ENCODE measurements at regions not wholly inside any gene's neighbourhood (a gene's known extent, or its start where the extent isn't known, plus 50 kb on each side); places are given as distances from the start of the nearest gene placed in this dataset.
"Not testable (repeated sequence)": the region's sequence is repeated elsewhere in the genome, so short reads cannot be mapped to it uniquely, and the experiment has no call there.

DNA sequence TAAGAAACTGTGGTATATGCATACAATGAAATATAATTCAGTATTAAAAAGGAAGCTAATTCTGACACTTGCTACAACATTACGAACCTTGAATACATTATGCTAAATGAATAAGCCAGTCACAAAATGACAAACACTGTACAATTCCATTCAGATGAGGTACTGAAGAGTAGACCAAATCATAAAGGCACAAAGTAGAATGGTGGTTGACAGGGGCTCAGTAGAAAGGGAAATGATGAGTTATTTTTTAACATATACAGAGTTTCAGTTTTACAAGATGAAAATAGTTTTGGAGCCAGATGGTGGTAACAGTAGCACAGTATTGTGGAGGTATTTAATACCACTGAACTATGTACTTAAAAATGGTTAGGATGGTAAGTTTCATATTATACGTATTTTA, 254.6 kb upstream of the RBMS3 start:
- H3K4me3 ChIP-seq (ENCODE audit: low read depth, low read length), result no peak overlapping the region
- TF ChIP-seq, protein P1, sequence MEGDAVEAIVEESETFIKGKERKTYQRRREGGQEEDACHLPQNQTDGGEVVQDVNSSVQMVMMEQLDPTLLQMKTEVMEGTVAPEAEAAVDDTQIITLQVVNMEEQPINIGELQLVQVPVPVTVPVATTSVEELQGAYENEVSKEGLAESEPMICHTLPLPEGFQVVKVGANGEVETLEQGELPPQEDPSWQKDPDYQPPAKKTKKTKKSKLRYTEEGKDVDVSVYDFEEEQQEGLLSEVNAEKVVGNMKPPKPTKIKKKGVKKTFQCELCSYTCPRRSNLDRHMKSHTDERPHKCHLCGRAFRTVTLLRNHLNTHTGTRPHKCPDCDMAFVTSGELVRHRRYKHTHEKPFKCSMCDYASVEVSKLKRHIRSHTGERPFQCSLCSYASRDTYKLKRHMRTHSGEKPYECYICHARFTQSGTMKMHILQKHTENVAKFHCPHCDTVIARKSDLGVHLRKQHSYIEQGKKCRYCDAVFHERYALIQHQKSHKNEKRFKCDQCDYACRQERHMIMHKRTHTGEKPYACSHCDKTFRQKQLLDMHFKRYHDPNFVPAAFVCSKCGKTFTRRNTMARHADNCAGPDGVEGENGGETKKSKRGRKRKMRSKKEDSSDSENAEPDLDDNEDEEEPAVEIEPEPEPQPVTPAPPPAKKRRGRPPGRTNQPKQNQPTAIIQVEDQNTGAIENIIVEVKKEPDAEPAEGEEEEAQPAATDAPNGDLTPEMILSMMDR (IDR thresholded peaks at IDR 0.05; ENCODE audit: low read depth, low read length, missing control alignments), result no peak
- no peak for DNase-seq (ENCODE audit: low read depth)
- in situ Hi-C loops (cut with HindIII; ENCODE audit: low sequenced_read_pairs), result no loop called here

DNA sequence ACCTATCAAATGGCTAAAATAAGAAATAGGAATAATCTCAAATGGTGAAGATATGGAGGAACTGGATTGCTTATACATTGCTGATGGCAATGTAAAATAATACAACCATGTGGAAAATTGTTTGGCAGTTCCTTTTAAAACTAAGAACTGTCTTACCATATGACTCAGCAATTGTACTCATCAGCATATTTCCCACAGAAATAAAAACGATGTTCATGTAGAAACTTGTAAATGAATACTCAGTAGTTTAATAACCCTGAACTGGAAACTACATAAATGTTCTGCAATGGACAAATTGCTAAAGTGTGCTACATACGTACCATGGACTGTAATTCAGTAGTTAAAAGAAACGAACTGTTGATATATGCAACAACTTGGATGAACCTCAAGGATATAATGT, 253.9 kb upstream of the RBMS3 start:
- no peak for DNase-seq (ENCODE audit: low read depth)
- TF ChIP-seq, protein P1 (IDR thresholded peaks at IDR 0.05; ENCODE audit: low read depth, low read length, missing control alignments), result no peak
- in situ Hi-C loops (cut with HindIII; ENCODE audit: low sequenced_read_pairs), result no loop called here
- no peak overlapping the region for H3K4me3 ChIP-seq (ENCODE audit: low read depth, low read length)

DNA sequence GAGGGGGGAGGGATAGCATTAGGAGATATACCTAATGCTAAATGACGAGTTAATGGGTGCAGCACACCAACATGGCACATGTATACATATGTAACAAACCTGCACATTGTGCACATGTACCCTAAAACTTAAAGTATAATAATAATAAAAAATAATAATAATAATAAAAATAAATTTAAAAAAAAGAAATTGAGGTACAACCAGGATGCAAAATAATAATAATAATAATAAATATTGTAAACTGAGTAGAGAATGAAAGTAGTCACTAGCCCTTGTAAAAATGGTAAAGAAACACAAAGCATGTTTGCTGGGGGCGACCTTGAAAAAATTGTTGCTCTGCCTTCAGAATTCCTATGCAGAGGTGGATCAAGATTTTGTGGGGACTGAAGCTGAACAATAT, 249.7 kb upstream of the RBMS3 start:
- H3K4me3 ChIP-seq (ENCODE audit: low read depth, low read length); DNase-seq (ENCODE audit: low read depth); in situ Hi-C loops (cut with HindIII; ENCODE audit: low sequenced_read_pairs): not testable (repeated sequence)

DNA sequence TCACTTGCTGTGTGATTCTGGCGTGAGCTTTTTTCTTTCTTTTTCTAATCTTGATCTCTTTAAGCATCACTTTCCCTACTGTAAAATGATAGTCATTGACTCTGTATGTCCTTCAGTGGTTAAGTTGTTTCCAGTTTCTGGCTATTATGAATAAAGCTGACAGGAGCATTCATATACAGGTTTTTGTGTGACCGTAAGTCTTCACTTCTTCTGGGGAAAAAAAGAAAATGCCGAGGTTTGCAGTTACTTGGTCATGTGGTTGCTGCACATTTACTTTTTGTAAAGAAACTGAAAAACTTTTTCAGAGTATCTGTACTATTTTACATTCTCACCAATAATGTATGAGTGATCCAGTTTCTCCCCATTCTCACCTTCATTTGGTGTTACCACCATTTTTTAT, 247.4 kb upstream of the RBMS3 start:
- in situ Hi-C loops (cut with HindIII; ENCODE audit: low sequenced_read_pairs), result no loop called here
- no peak for DNase-seq (ENCODE audit: low read depth)
- H3K4me3 ChIP-seq (ENCODE audit: low read depth, low read length), result no peak overlapping the region
- TF ChIP-seq, protein P1 (IDR thresholded peaks at IDR 0.05; ENCODE audit: low read depth, low read length, missing control alignments), result no peak

DNA sequence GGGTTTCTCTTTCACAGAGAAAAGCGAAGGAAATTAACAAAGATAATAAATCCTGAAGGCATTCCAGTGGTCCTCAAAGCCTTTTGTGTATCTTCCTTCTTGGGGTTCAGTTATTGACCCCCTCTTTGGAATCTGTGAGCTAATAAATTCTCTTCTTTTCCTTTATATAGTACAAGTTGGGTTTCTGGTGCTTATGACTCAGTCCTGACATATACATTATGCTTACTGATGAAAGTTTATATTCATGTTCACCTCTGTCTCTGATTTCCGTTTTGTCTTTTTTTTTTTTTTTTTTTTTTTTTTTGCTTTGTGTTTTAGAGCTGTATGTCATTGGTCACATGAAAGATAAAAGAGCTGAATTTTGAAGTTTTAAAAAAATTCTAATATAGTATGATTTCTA, 230.7 kb upstream of the RBMS3 start:
- DNase-seq (ENCODE audit: low read depth), result no peak
- in situ Hi-C loops (cut with HindIII; ENCODE audit: low sequenced_read_pairs), result no loop called here
- TF ChIP-seq, protein P1 (IDR thresholded peaks at IDR 0.05; ENCODE audit: low read depth, low read length, missing control alignments), result no peak
- no peak overlapping the region for H3K4me3 ChIP-seq (ENCODE audit: low read depth, low read length)

DNA sequence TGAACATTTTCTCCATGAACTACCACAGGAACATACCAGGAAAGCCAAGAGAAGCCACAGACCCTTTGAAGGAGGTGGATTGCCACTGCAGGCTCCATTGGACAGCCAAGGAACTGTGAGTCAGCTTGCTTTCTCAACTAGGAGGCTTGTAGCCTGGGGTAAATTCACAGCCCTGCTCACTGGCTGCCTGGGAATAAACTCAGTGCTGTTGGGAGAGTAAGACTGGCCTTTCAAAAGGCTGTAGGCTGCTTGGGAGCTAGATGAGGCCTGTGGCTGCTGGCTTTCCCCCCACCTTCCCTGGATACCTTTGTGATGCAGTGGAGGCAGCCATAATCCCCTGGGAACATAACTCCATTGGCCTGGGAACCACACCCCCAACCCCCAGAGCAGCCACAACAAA, 223.5 kb upstream of the RBMS3 start:
- DNase-seq (ENCODE audit: low read depth), result peak; percentile 82
- TF ChIP-seq, protein P1 (IDR thresholded peaks at IDR 0.05; ENCODE audit: low read depth, low read length, missing control alignments), result no peak
- H3K4me3 ChIP-seq (ENCODE audit: low read depth, low read length), result no peak overlapping the region
- in situ Hi-C loops (cut with HindIII; ENCODE audit: low sequenced_read_pairs), result no loop called here

DNA sequence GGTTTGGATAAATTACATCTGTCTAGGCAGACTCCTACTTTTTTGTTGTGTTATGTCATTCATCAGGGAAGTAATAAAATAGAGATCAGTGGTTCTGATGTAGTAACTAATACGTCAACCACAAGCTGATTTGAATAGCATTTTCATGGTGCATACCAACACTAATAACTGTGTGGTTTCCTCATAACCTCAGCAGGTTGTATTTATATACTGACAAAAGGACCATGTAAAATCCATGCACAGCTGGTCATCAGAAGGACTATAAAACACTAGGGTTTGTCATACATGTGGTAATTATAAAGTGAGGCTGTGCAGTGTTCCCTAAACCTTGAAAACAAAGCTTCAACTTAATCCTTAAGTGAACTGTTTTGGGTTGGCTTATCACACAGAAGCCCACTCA, 216.8 kb upstream of the RBMS3 start:
- TF ChIP-seq, protein P1 (IDR thresholded peaks at IDR 0.05; ENCODE audit: low read depth, low read length, missing control alignments), result no peak
- in situ Hi-C loops (cut with HindIII; ENCODE audit: low sequenced_read_pairs), result no loop called here
- no peak overlapping the region for H3K4me3 ChIP-seq (ENCODE audit: low read depth, low read length)
- DNase-seq (ENCODE audit: low read depth), result peak; percentile 97
